T-helper 2 cell (primary cell): ENCODE measurements at regions not wholly inside any gene's neighbourhood (a gene's known extent, or its start where the extent isn't known, plus 50 kb on each side); places are given as distances from the start of the nearest gene placed in this dataset.
"Not testable (repeated sequence)": the region's sequence is repeated elsewhere in the genome, so short reads cannot be mapped to it uniquely, and the experiment has no call there.

ENCODE experiments used
- DNase-seq, 5 experiments: peaks; one replicate each; pipeline versions ENCODE4 v3.0.0 to v3.0.0-alpha.2; 2012 to 2022

DNA sequence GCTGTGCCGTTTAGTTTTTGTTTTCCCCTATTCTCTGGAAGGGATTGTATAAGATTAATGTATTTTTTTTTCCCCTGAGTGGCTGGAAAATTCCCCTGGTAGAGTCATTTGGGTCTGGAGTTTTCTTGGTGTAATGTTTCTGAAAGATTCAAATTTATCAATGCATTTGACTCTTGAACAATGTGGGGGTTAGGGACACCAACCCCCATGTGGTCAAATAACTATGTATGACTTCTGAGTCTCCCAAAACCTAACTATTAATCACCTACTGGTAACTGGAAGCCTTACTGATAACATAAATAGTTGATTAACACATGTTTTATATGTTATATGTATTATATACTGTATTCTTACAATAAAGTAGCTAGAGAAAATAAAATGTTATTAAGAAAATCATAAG is 220.1 kb upstream of the PDE3A start:
- no peak for DNase-seq

GRCh38 chr12:20150835-20151422 is 217.4 kb upstream of the PDE3A start:
- DNase-seq, result no peak

GRCh38 chr12:20154052-20154451 is 214.3 kb upstream of the PDE3A start:
- no peak for DNase-seq

- no peak for DNase-seq
Measured at GRCh38 chr12:20155374-20155773, 213.0 kb upstream of the PDE3A start.

DNA sequence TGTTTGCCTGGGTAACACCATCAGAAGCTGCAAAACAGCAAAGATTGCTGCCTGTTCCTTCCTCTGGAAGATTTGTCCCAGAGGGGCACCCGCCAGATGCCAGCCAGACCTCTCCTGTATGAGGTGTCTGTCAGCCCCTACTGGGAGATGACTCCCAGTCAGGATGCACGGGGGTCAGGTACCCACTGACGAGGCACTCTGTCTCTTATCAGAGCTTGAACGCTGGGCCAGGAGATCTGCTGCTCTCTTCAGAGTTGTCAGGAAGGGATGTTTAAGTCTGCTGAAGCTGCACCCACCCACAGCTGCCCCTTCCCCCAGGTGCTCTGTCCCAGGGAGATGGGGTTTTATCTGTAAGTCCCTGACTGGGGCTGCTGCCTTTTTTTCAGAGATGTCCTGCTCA is 207.4 kb upstream of the PDE3A start:
- DNase-seq, result not testable (repeated sequence)

DNA sequence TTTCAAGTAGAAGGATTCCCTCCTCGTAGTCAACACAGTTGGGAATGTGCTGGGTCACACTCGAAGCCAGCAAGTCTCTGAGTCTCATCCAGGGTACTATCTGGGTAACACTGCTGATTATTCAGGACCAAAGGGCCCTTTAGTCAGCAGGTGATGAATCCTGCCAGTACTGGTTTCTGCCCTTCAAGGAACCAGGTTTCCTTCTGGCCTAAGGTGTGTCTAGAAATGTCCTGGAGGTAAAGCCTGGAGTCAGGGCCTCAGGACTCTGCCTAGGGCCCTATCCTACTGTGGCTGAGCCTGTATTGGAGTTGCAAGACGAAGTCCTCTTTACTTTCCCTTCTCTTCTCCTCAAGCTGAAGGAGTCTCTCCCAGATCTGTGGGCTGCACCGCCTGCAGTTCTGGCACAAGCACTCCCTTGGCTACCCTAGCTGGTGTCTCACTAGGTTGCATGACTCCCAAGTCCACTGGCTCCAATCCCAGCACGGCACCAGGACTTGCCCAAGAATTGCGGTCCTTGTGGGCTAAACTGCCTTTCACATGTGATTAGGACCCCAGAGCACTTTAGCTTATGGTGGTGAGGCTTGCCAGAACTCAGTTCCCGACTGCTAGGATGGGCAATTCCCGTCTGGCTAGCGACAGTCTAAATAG is 193.7 kb upstream of the PDE3A start:
- no peak for DNase-seq

GRCh38 chr12:20175704-20176388 is 192.5 kb upstream of the PDE3A start:
- no peak for DNase-seq

GRCh38 chr12:20181416-20182180 is 186.7 kb upstream of the PDE3A start:
- no peak for DNase-seq

DNA sequence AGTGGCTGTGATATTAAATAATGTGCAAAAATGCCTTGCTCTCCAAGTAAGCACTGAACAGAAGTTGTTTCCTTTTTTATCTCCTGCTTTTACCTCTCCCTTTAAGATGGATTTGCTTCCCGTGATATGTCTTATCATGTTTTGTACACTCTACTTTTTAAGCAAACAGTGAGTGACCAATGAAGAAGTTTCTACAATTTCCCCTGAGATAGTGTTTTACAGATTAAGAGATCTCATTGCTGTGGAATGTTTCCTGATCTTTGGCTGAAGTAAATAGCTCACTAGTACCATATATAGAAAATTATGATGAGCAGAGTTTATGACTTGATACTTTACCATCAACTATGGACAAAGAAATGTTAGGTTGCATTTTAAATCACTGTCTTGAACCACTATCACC is 184.8 kb upstream of the PDE3A start:
- DNase-seq, result no peak

GRCh38 chr12:20184514-20184913 is 183.8 kb upstream of the PDE3A start:
- no peak for DNase-seq

GRCh38 chr12:20187456-20187855 is 180.9 kb upstream of the PDE3A start:
- DNase-seq, result no peak

DNA sequence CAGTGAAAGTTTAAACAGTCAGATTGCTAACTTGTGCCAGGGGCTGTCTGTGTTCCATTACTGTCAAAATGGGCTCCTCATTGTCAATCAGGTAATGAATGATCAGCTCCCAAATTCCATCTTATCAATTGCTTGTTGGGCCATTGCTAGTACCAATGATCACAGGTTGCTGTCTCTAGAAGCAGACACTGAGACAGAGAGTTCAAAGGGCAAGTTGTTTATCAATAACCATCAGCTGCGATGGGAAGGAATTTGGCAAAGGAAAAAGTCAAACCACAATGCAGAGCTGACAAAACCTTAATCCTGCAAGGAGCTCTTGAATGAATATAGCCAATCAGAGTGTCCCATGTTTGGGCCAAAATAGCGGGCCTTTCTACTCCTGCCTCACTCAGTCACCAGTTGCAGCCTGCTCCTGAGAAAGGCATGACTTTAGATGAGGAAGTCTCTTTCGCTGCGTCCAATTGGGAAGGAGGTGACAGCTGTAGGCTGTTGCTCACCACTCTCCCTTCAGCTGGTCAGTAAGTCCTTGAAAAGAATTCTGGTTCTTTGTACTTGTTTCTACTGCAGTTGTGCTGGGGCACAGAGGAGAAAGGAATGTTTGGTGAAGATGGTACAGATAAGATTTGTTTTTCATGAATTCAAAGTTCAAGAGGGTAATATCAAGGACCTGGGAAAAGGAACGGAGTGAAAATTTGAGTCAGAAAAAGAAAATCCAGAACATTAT is 179.2 kb upstream of the PDE3A start:
- DNase-seq, result no peak

- no peak for DNase-seq
Measured at GRCh38 chr12:20189767-20190166, 178.6 kb upstream of the PDE3A start.

DNA sequence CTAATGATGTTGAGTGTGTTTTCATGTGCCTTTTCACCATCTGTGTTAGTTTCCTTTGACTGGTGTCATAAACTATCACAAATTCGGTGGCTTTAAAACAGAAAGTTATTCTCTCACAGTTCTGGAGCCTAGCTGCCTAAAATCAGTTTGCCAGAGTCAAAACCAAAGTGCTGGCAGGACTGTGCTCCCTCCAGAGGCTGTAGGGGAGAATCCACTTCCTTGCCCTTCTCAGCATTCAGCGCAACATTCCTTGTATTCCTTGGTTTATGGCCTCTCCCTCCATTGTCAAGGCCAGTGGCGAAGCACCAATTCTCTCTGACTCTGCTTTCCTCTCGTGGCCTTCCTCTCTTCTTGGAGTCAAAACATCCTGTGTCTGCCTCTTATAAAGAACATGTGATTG is 174.2 kb upstream of the PDE3A start:
- no peak for DNase-seq

GRCh38 chr12:20196767-20197166 is 171.6 kb upstream of the PDE3A start:
- DNase-seq, result no peak

DNA sequence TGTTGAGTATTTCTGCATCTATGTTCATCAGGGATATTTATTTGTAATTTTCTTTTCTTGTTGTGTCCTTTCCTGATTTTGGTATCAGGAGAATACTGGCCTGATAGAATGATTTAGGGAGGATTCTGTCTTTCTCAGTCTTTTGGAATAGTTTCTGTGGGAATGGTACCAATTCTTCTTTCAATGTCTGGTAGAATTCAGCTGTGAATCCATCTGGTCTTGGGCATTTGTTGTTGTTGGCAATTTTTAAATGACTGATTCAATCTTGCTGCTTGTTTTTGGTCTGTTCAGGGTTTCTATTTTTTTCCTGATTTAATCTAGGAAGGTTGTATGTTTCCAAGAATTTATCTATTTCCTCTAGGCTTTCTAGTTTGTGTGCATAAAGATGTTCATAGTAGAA is 170.9 kb upstream of the PDE3A start:
- no peak for DNase-seq

DNA sequence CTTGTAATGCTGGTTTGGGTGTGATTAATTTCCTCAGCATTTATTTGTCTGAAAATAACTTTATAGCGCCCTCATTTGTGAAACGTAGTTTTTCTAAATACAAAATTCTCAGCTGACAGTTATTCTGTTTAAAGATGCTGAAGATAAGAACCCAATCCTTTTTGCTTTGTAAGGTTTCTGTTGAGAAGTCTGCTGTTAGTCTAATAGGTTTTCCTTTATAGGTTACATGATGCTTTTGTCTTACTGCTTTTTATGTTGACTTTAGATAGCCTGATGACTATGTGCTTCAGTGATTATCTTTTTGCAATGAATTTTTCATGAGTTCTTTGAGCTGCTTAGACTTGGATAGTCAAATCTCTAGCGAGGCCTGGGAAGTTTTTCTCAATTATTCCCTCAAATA is 168.6 kb upstream of the PDE3A start:
- no peak for DNase-seq

- DNase-seq, result no peak
Measured at GRCh38 chr12:20201733-20202132, 166.6 kb upstream of the PDE3A start.

DNA sequence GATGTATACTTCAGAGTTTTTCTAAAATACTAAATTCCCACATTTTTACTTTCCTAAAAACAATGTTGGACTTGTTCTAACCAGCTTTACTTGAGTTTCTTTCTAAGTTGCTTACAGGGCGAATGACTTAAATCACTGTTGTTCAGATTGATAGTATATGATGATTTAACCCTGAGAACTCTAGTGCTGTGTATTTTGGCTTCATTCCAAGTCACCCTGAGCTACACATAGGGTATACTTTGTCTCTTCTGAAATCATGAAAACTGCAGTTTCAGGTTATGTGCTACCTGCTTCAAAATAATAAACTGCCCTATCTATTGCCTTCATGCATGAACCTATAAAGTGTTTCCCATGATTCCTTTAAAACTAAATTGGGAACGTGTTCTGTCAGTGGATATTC is 162.5 kb upstream of the PDE3A start:
- DNase-seq, result no peak

- DNase-seq, result no peak
Measured at GRCh38 chr12:20206410-20206809, 161.9 kb upstream of the PDE3A start.

GRCh38 chr12:20210621-20211215 is 157.6 kb upstream of the PDE3A start:
- no peak for DNase-seq

DNA sequence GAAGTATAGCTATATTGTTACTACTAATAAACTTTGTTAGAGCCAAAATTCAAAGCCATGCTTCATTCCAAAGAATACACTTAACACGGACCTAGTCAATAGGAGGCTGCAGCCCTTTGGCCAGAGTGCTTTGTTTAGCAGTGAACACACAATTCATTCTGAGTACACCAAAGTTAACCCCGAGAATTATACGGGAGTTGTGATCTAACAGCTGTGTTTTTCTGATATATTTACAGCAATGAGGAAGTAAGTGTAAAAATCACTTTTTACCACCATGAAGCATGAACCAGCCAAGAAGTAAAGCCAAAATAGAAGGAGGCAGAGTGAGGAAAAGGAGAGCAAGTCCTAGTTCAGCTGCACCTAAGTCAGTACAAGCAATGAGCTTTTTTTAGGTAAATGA is 156.8 kb upstream of the PDE3A start:
- no peak for DNase-seq
